ENCODE measurements at regions not wholly inside any gene's neighbourhood (a gene's known extent, or its start where the extent isn't known, plus 50 kb on each side); places are given as distances from the start of the nearest gene placed in this dataset.

- DNase-seq = no peak
Observed at GRCh38 chr4:1472911-1473518, 66.8 kb upstream of the NKX1-1 start.

GRCh38 chr4:1472148-1472797 lies 66.0 kb upstream of the NKX1-1 start:
- DNase-seq = no peak

GRCh38 chr4:1471443-1472147 lies 65.4 kb upstream of the NKX1-1 start:
- DNase-seq = no peak

GRCh38 chr4:1470816-1471442 lies 64.7 kb upstream of the NKX1-1 start:
- DNase-seq = no peak

- DNase-seq = no peak
Observed at GRCh38 chr4:1470393-1470670, 64.1 kb upstream of the NKX1-1 start.

GRCh38 chr4:1469607-1470392 lies 63.6 kb upstream of the NKX1-1 start:
- no peak for DNase-seq

GRCh38 chr4:1469043-1469442 lies 62.8 kb upstream of the NKX1-1 start:
- no peak for DNase-seq

GRCh38 chr4:1467581-1468458 lies 61.6 kb upstream of the NKX1-1 start:
- no peak for DNase-seq

- no peak for DNase-seq
Observed at GRCh38 chr4:1466863-1467165, 60.6 kb upstream of the NKX1-1 start.

- DNase-seq = no peak
Observed at GRCh38 chr4:1466034-1466862, 60.0 kb upstream of the NKX1-1 start.

GRCh38 chr4:1465173-1466033 lies 59.2 kb upstream of the NKX1-1 start:
- DNase-seq = no peak

- DNase-seq = no peak
Observed at GRCh38 chr4:1464581-1465171, 58.4 kb upstream of the NKX1-1 start.

GRCh38 chr4:1463927-1464540 lies 57.8 kb upstream of the NKX1-1 start:
- no peak for DNase-seq

- DNase-seq = no peak
Observed at GRCh38 chr4:1463088-1463926, 57.1 kb upstream of the NKX1-1 start.

- DNase-seq = no peak
Observed at GRCh38 chr4:1462768-1463075, 56.5 kb upstream of the NKX1-1 start.

GRCh38 chr4:1462009-1462767 lies 55.9 kb upstream of the NKX1-1 start:
- no peak for DNase-seq

GRCh38 chr4:1460967-1461868 lies 55.0 kb upstream of the NKX1-1 start:
- DNase-seq = no peak
